Neuronal stem cell (in vitro differentiated cells): ENCODE measurements at regions not wholly inside any gene's neighbourhood (a gene's known extent, or its start where the extent isn't known, plus 50 kb on each side); places are given as distances from the start of the nearest gene placed in this dataset.

ENCODE experiments used
- DNase-seq: peaks from one replicate; pipeline ENCODE4 v3.0.0-alpha.2; 2013; ENCODE audit warnings: low spot score
- H2AFZ ChIP-seq: one replicate; pipeline ENCODE4 v1.6.1; 2013; ENCODE audit warnings: mild to moderate bottlenecking, low read length, inconsistent platforms
- H2AK5ac ChIP-seq: 2 replicates; pipeline ENCODE4 v1.6.1; 2013; ENCODE audit warnings: low read depth, mild to moderate bottlenecking, inconsistent platforms, low read length, moderate library complexity, mixed read lengths
- H2BK120ac ChIP-seq: 2 replicates; pipeline ENCODE4 v1.6.1; 2013; ENCODE audit warnings: low read depth, mild to moderate bottlenecking, inconsistent platforms, low read length, moderate library complexity, mixed read lengths
- H2BK12ac ChIP-seq: one replicate; pipeline ENCODE4 v1.6.1; 2013; ENCODE audit warnings: low read length, inconsistent platforms
- H2BK15ac ChIP-seq: 2 replicates; pipeline ENCODE4 v1.6.1; 2013; ENCODE audit warnings: mild to moderate bottlenecking, low read length, inconsistent platforms, mixed read lengths
- H2BK5ac ChIP-seq: one replicate; pipeline ENCODE4 v1.6.1; 2013; ENCODE audit warnings: inconsistent platforms, mild to moderate bottlenecking, low read length, moderate library complexity
- H3K14ac ChIP-seq: one replicate; pipeline ENCODE4 v1.6.1; 2013; ENCODE audit warnings: low read length, inconsistent platforms
- H3K18ac ChIP-seq: 2 replicates; pipeline ENCODE4 v1.6.1; 2013; ENCODE audit warnings: low read length, inconsistent platforms
- H3K23ac ChIP-seq: 2 replicates; pipeline ENCODE4 v1.6.1; 2013; ENCODE audit warnings: low read depth, mild to moderate bottlenecking, mixed read lengths, low read length, inconsistent platforms; ENCODE audit not compliant: poor library complexity
- H3K27ac ChIP-seq: replicated peaks from 3 replicates; pipeline ENCODE4 v1.5.1; 2013; ENCODE audit warnings: low read length, inconsistent platforms
- H3K27me3 ChIP-seq, 3 experiments: 2 replicates each; pipeline ENCODE4 v1.6.1; 2013; ENCODE audit warnings: low read length in 3 of 3, mild to moderate bottlenecking in 2 of 3, inconsistent platforms in 1 of 3, low read depth in 1 of 3, mixed read lengths in 1 of 3, moderate library complexity in 1 of 3; ENCODE audit not compliant: control insufficient read depth in 3 of 3, insufficient read depth in 3 of 3
- H3K36me3 ChIP-seq, 2 donors: replicated peaks in 1 of 2; 2 replicates each; pipeline ENCODE4 v1.6.1; 2013; ENCODE audit warnings: low read length in 2 of 2; ENCODE audit not compliant: control insufficient read depth in 2 of 2, insufficient read depth in 2 of 2
- H3K4ac ChIP-seq: 2 replicates; pipeline ENCODE4 v1.6.1; 2013; ENCODE audit warnings: inconsistent platforms, mild to moderate bottlenecking, low read length, moderate library complexity
- H3K4me1 ChIP-seq, 2 donors: 1 replicate in 1 of 2; 2 replicates in 1 of 2; pipeline ENCODE4 v1.6.1; 2013; ENCODE audit warnings: low read length in 2 of 2, low read depth in 1 of 2; ENCODE audit not compliant: control insufficient read depth in 2 of 2, insufficient read depth in 1 of 2
- H3K4me2 ChIP-seq: one replicate; pipeline ENCODE4 v1.6.1; 2013; ENCODE audit warnings: mild to moderate bottlenecking, low read length, inconsistent platforms; ENCODE audit not compliant: insufficient read depth, poor library complexity, severe bottlenecking
- H3K4me3 ChIP-seq, 2 donors: 2 replicates each; pipeline ENCODE4 v1.5.1; 2013; ENCODE audit warnings: low read length in 2 of 2, mild to moderate bottlenecking in 2 of 2, inconsistent platforms in 1 of 2, moderate library complexity in 1 of 2
- H3K79me1 ChIP-seq: one replicate; pipeline ENCODE4 v1.6.1; 2013; ENCODE audit warnings: low read depth, mild to moderate bottlenecking, inconsistent platforms, low read length, moderate library complexity
- H3K9ac ChIP-seq: one replicate; pipeline ENCODE4 v1.6.1; 2013; ENCODE audit warnings: mild to moderate bottlenecking, low read depth, low read length, inconsistent platforms; ENCODE audit not compliant: poor library complexity
- H3K9me3 ChIP-seq, 2 donors: replicated peaks in 1 of 2; 2 replicates each; pipeline versions ENCODE3 to v1.6.1; 2013; ENCODE audit warnings: low read length in 2 of 2, mild to moderate bottlenecking in 2 of 2, inconsistent platforms in 1 of 2, low read depth in 1 of 2, mixed read lengths in 1 of 2, moderate library complexity in 1 of 2; ENCODE audit not compliant: control insufficient read depth in 2 of 2, insufficient read depth in 1 of 2
- H4K8ac ChIP-seq: one replicate; pipeline ENCODE4 v1.6.1; 2013; ENCODE audit warnings: low read depth, mild to moderate bottlenecking, inconsistent platforms, low read length, moderate library complexity
- H4K91ac ChIP-seq: one replicate; pipeline ENCODE4 v1.6.1; 2013; ENCODE audit warnings: low read length, low read depth, mild to moderate bottlenecking, inconsistent platforms; ENCODE audit not compliant: poor library complexity
- WGBS, 2 donors: extraction: QIAGEN DNeasy Blood & Tissue Kit; methylation state at CpG; one replicate each; pipeline ENCODE4 v1.1.7; 2013; ENCODE audit warnings: missing lambda C conversion rate in 2 of 2, mixed read lengths in 1 of 2; ENCODE audit not compliant: insufficient read length in 2 of 2, insufficient replicate concordance in 1 of 2; ENCODE audit errors: extremely low coverage in 2 of 2; 5-methylcytosine and 5-hydroxymethylcytosine counted together

DNA sequence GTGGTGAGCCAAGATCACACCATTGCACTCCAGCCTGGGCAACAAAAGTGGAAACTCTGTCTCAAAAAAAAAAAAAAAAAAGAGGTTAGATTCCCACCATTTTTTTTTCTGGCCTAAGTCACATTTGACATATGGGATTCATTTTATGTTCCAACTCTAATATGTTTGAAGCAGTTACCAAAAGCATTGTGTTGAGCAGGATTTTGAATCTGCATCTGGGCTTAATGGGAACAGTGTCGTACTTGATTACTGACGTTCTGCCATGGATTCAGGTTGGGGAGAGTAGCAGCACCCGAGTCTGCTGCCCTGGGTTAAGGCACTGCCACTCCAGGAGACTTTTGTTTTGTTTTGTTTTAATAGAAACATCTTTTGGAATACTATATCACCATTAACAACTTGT is 348.7 kb upstream of the TBL1XR1 start:
- no CpG with 5 or more reads among the region's 3 CpGs for WGBS, 2 donors
- Histone ChIP-seq H3K27me3 (no peaks in the 10 kb centered on the region), H3K4me3 (no peak overlapping the region)

DNA sequence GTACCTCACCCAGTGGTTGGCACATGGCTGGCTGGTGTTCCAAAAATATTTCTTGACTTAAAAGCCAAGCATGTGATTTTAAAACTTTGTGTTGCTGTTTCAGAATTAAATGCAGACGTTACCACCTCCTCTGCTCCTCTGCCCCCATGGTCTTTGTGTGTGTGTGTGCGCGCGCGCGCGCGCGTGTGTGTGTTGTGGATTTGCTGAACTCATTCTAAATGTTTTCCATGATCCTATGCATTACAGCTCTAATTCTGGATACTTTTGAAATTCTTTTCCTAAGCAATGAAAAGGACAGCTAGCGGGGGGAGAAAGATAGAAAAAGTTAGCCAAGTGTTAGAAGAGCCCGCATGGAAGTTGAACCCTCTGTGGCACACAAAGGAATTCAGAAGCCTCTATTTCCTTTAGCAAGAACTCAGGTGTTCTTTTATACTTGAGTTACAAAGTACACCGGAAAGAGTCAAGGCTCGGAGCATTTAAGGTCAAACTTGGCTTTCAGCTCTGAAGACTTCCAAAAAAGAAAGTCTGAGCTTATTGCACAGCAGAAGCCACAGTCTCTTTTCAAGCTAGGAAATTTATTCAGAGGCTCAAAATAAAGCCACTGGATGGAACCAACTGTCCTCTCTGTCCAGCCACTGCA is 350.5 kb upstream of the TBL1XR1 start:
- Histone ChIP-seq H3K9me3 (peaks cover 0 to 6% of the 10 kb centered on the region in 2 donors), H2BK12ac (no peak overlapping the region), H3K79me1 (no peaks in the 10 kb centered on the region), H4K8ac (no peak overlapping the region), H2BK120ac (no peak overlapping the region), H3K27ac (no peak overlapping the region), H3K4ac (no peak overlapping the region), H3K4me3 (no peak overlapping the region), H3K18ac (no peak overlapping the region), H3K9ac (no peak overlapping the region), H2AFZ (peak overlapping the region; percentile 20), H2BK15ac (no peak overlapping the region), H2BK5ac (no peak overlapping the region), H3K27me3 (no peaks in the 10 kb centered on the region), H3K23ac (no peak overlapping the region), H3K4me1 (peaks cover 4 to 18% of the 10 kb centered on the region in 2 donors), H3K14ac (no peak overlapping the region), H3K4me2 (no peak overlapping the region), H3K36me3 (no peaks in the 10 kb centered on the region), H2AK5ac (no peak overlapping the region), H4K91ac (no peak overlapping the region)
- no CpG with 5 or more reads among the region's 13 CpGs for WGBS, 2 donors
- no peak for DNase-seq

More for the DNA sequence above, 348.7 kb upstream of the TBL1XR1 start:
- Histone ChIP-seq H3K18ac (no peak overlapping the region), H3K36me3 (no peaks in the 10 kb centered on the region), H2BK12ac (no peak overlapping the region), H2AFZ (no peak overlapping the region), H2BK120ac (no peak overlapping the region), H3K27ac (no peak overlapping the region), H3K79me1 (no peaks in the 10 kb centered on the region), H3K9me3 (peaks cover 0 to 6% of the 10 kb centered on the region in 2 donors), H3K4ac (no peak overlapping the region), H3K4me2 (no peak overlapping the region), H3K23ac (no peak overlapping the region), H3K4me1 (peaks cover 0 to 27% of the 10 kb centered on the region in 2 donors), H4K91ac (no peak overlapping the region), H3K9ac (no peak overlapping the region), H2BK5ac (no peak overlapping the region), H4K8ac (no peak overlapping the region), H2AK5ac (no peak overlapping the region), H2BK15ac (no peak overlapping the region), H3K14ac (no peak overlapping the region)
- DNase-seq = no peak

DNA sequence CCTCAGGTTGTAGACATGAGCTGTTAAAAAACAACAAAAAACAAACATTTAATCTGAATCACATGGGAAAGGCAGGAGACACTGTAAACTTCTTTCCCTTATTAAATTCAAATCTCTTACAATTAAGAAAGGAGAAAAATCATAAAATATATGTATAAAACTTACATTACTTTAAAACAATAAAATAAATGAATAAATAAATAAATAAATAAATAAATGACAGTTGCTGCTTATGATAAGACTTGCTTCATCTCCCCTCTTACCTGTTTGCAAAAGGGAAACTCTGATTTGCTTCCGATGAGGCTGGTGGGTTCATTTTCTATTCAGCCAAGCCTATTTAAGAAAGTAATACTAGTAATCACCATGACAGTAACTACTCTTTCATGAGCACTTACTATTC is 353.4 kb upstream of the TBL1XR1 start:
- peaks cover 10 to 34% of the 10 kb centered on the region in 2 donors for H3K4me1 ChIP-seq
- no peak overlapping the region for H2BK120ac ChIP-seq
- no peak overlapping the region for H2BK15ac ChIP-seq
- H3K27ac ChIP-seq = no peak overlapping the region
- H3K36me3 ChIP-seq = no peaks in the 10 kb centered on the region
- H3K79me1 ChIP-seq = no peaks in the 10 kb centered on the region
- WGBS, 2 donors = no CpG with 5 or more reads among the region's 1 CpG
- H3K27me3 ChIP-seq = no peaks in the 10 kb centered on the region
- H3K4me2 ChIP-seq = no peak overlapping the region
- no peak overlapping the region for H4K8ac ChIP-seq
- H3K18ac ChIP-seq = no peak overlapping the region
- no peak overlapping the region for H4K91ac ChIP-seq
- no peak overlapping the region for H2AFZ ChIP-seq
- H2BK5ac ChIP-seq = no peak overlapping the region
- no peak overlapping the region for H2BK12ac ChIP-seq
- DNase-seq = no peak
- no peak overlapping the region for H2AK5ac ChIP-seq
- no peaks in the 10 kb centered on the region for H3K9me3 ChIP-seq
- no peak overlapping the region for H3K4ac ChIP-seq
- H3K9ac ChIP-seq = no peak overlapping the region
- no peak overlapping the region for H3K4me3 ChIP-seq
- H3K23ac ChIP-seq = no peak overlapping the region
- no peak overlapping the region for H3K14ac ChIP-seq

- no peak overlapping the region for H3K4ac ChIP-seq
Observed at GRCh38 chr3:177551431-177551836, 354.2 kb upstream of the TBL1XR1 start.

More at GRCh38 chr3:177551431-177551836, 354.2 kb upstream of the TBL1XR1 start:
- Histone ChIP-seq H3K27me3 (no peaks in the 10 kb centered on the region), H3K4me2 (no peak overlapping the region), H2AK5ac (no peak overlapping the region), H3K79me1 (no peaks in the 10 kb centered on the region), H3K36me3 (no peaks in the 10 kb centered on the region), H3K14ac (no peak overlapping the region), H3K27ac (no peak overlapping the region), H2BK12ac (no peak overlapping the region), H3K18ac (no peak overlapping the region), H4K8ac (no peak overlapping the region), H3K4me1 (peaks cover 10 to 32% of the 10 kb centered on the region in 2 donors), H2BK15ac (no peak overlapping the region), H4K91ac (no peak overlapping the region), H3K4me3 (no peak overlapping the region), H3K9me3 (no peaks in the 10 kb centered on the region), H2BK5ac (no peak overlapping the region), H3K23ac (no peak overlapping the region), H2AFZ (no peak overlapping the region), H3K9ac (no peak overlapping the region), H2BK120ac (no peak overlapping the region)
- no peak for DNase-seq
- no CpG with 5 or more reads among the region's 4 CpGs for WGBS, 2 donors
